ENCODE measurements at regions not wholly inside any gene's neighbourhood (a gene's known extent, or its start where the extent isn't known, plus 50 kb on each side); places are given as distances from the start of the nearest gene placed in this dataset.
"Not testable (repeated sequence)": the region's sequence is repeated elsewhere in the genome, so short reads cannot be mapped to it uniquely, and the experiment has no call there.

GRCh38 chr14:63130531-63130930 is 73.7 kb upstream of the RHOJ start:
- POLR2A ChIA-PET, result no interaction called here
- H3K36me3 Mint-ChIP-seq, result no peaks in the 10 kb centered on the region
- H3K4me1 Mint-ChIP-seq, result no peaks in the 10 kb centered on the region
- H3K4me3 Mint-ChIP-seq, result no peak overlapping the region
- ATAC-seq, result no peak
- peaks cover 4% of the 10 kb centered on the region; the same call in 1 of the 2 replicates for H3K9me3 Mint-ChIP-seq
- no peaks in the 10 kb centered on the region for H3K27me3 Mint-ChIP-seq (ENCODE audit: low read depth)
- H3K27ac Mint-ChIP-seq, result no peak overlapping the region
- DNase-seq (ENCODE audit: low spot score), result no peak
- CTCF ChIA-PET, result interaction anchor here (2.1 kb wide), 1 partner anchor 962 kb away, joined by 4 read pairs; no protein-coding TSS in a partner anchor
- TF ChIP-seq JAZF1 (CRISPR knock-in tag; IDR thresholded peaks at IDR 0.05), result no peak
- no peak for TF ChIP-seq ZNF416 (CRISPR knock-in tag; IDR thresholded peaks at IDR 0.05)
- no peak for TF ChIP-seq CTCF (IDR thresholded peaks at IDR 0.05)
- TF ChIP-seq RELA (CRISPR knock-in tag; IDR thresholded peaks at IDR 0.05; ENCODE audit: borderline replicate concordance), result no peak
- TF ChIP-seq ZBTB43 (CRISPR knock-in tag; IDR thresholded peaks at IDR 0.05), result no peak
- TF ChIP-seq AR (CRISPR knock-in tag; IDR thresholded peaks at IDR 0.05), result no peak
- TF ChIP-seq ATF1 (CRISPR knock-in tag; IDR thresholded peaks at IDR 0.05), result no peak
- no peak for TF ChIP-seq HMGA2 (CRISPR knock-in tag; IDR thresholded peaks at IDR 0.05)
- no peak for TF ChIP-seq FOXP1 (CRISPR knock-in tag; IDR thresholded peaks at IDR 0.05; ENCODE audit: borderline replicate concordance)
- no peak for TF ChIP-seq FOXJ3 (CRISPR knock-in tag; IDR thresholded peaks at IDR 0.05; ENCODE audit: borderline replicate concordance)
- no peak for TF ChIP-seq FOXP4 (CRISPR knock-in tag; IDR thresholded peaks at IDR 0.05)
- TF ChIP-seq ZNF138 (CRISPR knock-in tag; conservative IDR thresholded peaks at IDR 0.05), result no peak

GRCh38 chr14:63106487-63106886 is 61.2 kb upstream of the KCNH5 start:
- H3K4me3 Mint-ChIP-seq; H3K9me3 Mint-ChIP-seq; H3K36me3 Mint-ChIP-seq; DNase-seq (ENCODE audit: low spot score); H3K4me1 Mint-ChIP-seq; H3K27me3 Mint-ChIP-seq (ENCODE audit: low read depth); CTCF ChIA-PET; ATAC-seq; H3K27ac Mint-ChIP-seq; POLR2A ChIA-PET: not testable (repeated sequence)

- Mint-ChIP-seq H3K9me3 (peaks cover 5% of the 10 kb centered on the region), H3K27me3 (ENCODE audit: low read depth) (no peaks in the 10 kb centered on the region), H3K4me1 (peaks cover 8% of the 10 kb centered on the region), H3K27ac (no peak overlapping the region), H3K4me3 (no peak overlapping the region), H3K36me3 (no peaks in the 10 kb centered on the region)
- ATAC-seq (no peak), DNase-seq (ENCODE audit: low spot score) (no peak)
- ChIA-PET POLR2A (no interaction called here), CTCF (interaction anchor here (1.2 to 2.3 kb wide), 2 partner anchors 10 to 55 kb away, joined by 4 to 9 read pairs; partner anchors contain the start of gene KCNH5)
- TF ChIP-seq CREB1 (CRISPR knock-in tag; IDR thresholded peaks at IDR 0.05) (no peak), RORB (CRISPR knock-in tag; IDR thresholded peaks at IDR 0.05) (no peak), EMX1 (CRISPR knock-in tag; IDR thresholded peaks at IDR 0.05) (no peak), NR2C2 (CRISPR knock-in tag; IDR thresholded peaks at IDR 0.05) (no peak), TCF7 (CRISPR knock-in tag; IDR thresholded peaks at IDR 0.05; ENCODE audit: low read depth) (no peak), ATF6 (CRISPR knock-in tag; IDR thresholded peaks at IDR 0.05) (no peak), MLX (CRISPR knock-in tag; IDR thresholded peaks at IDR 0.05) (no peak), ZNF317 (CRISPR knock-in tag; IDR thresholded peaks at IDR 0.05; ENCODE audit: borderline replicate concordance, low read depth) (no peak), ZSCAN18 (CRISPR knock-in tag; IDR thresholded peaks at IDR 0.05) (no peak), OVOL2 (CRISPR knock-in tag; IDR thresholded peaks at IDR 0.05; ENCODE audit: borderline replicate concordance) (no peak)
Measured at GRCh38 chr14:63100552-63100951, 55.3 kb upstream of the KCNH5 start.

Measured in WTC11 (cell line).